ENCODE measurements at regions not wholly inside any gene's neighbourhood (a gene's known extent, or its start where the extent isn't known, plus 50 kb on each side); places are given as distances from the start of the nearest gene placed in this dataset.
"Not testable (repeated sequence)": the region's sequence is repeated elsewhere in the genome, so short reads cannot be mapped to it uniquely, and the experiment has no call there.

DNA sequence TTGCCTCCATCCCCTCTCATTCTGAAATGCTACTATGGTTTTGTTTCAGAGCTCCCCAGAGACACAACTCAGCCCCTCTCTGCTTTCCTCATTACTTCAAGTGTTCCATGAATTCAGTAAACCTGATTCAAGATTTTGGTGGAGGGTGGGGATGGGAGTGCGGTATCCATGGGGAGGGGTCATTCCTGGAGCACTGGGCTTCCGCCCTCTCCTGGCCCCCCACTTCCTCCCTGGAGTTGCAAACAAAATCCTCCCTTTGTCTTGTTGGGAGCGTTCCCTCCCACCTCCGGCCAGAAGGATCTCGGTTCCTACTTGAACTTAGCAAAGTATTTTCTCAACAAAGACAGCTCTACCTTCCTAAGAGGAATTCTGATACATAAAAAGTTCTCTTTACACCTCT, 71.8 kb upstream of the LTA4H start:
- Histone ChIP-seq H3K9me2 (ENCODE audit: insufficient read depth, low read length) (no peaks in the 10 kb centered on the region), H3K4me1 (ENCODE audit: insufficient read depth, low read length, poor library complexity, severe bottlenecking) (peaks cover 11% of the 10 kb centered on the region), H3K9me3 (ENCODE audit: low read length) (no peaks in the 10 kb centered on the region), H3K4me2 (ENCODE audit: low read length) (no peak overlapping the region), H3K36me3 (ENCODE audit: insufficient read depth, low read length) (no peaks in the 10 kb centered on the region), H2AFZ (ENCODE audit: low read length) (no peak overlapping the region), H4K20me1 (ENCODE audit: insufficient read depth, low read length) (no peaks in the 10 kb centered on the region), H3K4me3 (ENCODE audit: low read depth, low read length, poor library complexity, severe bottlenecking) (no peak overlapping the region), H3K27ac (ENCODE audit: low read depth, low read length, poor library complexity, severe bottlenecking) (no peak overlapping the region), H3K79me2 (ENCODE audit: insufficient read depth, low read depth, low read length) (no peaks in the 10 kb centered on the region)
- CTCF ChIA-PET (ENCODE audit: unreplicated experiment): no interaction called here
- no peak for DNase-seq (ENCODE audit: low spot score)
- no peak for TF ChIP-seq EZH2phosphoT487 (IDR thresholded peaks at IDR 0.05; ENCODE audit: borderline replicate concordance, low read depth, low read length)
- TF ChIP-seq, protein P1, sequence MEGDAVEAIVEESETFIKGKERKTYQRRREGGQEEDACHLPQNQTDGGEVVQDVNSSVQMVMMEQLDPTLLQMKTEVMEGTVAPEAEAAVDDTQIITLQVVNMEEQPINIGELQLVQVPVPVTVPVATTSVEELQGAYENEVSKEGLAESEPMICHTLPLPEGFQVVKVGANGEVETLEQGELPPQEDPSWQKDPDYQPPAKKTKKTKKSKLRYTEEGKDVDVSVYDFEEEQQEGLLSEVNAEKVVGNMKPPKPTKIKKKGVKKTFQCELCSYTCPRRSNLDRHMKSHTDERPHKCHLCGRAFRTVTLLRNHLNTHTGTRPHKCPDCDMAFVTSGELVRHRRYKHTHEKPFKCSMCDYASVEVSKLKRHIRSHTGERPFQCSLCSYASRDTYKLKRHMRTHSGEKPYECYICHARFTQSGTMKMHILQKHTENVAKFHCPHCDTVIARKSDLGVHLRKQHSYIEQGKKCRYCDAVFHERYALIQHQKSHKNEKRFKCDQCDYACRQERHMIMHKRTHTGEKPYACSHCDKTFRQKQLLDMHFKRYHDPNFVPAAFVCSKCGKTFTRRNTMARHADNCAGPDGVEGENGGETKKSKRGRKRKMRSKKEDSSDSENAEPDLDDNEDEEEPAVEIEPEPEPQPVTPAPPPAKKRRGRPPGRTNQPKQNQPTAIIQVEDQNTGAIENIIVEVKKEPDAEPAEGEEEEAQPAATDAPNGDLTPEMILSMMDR (conservative IDR thresholded peaks at IDR 0.05; ENCODE audit: low read length): no peak
- no TSS peak for BruUV-seq (replicated peaks)
- intact Hi-C loops (cut with micrococcal nuclease; ENCODE audit: unreplicated experiment): no loop called here
- POLR2A ChIA-PET: interaction anchor here (0.6 kb wide), 1 partner anchor 19 kb away, joined by 4 read pairs; no protein-coding TSS in a partner anchor

DNA sequence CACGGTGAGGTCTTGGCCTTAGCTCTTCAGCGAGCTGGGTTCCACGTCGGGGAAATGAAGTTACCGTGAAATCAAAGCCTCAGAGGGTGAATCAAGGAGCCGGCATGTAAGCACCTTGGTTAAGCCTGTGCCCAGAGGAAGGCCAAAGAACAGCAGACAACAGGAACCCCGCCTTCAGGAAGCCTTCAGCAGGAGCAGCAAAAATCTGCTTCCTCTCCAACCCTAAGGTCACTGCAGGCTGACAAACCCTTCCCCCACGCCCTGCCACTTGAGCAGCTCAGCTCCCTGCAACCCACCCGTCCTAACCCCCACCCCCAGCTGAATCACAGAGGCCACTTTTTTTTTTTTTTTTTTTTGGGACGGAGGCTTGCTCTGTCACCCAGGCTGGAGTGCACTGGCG, 72.9 kb upstream of the LTA4H start:
- Histone ChIP-seq H3K4me3 (ENCODE audit: low read depth, low read length, poor library complexity, severe bottlenecking) (no peak overlapping the region), H4K20me1 (ENCODE audit: insufficient read depth, low read length) (no peaks in the 10 kb centered on the region), H3K4me2 (ENCODE audit: low read length) (no peak overlapping the region), H3K36me3 (ENCODE audit: insufficient read depth, low read length) (no peaks in the 10 kb centered on the region), H3K27ac (ENCODE audit: low read depth, low read length, poor library complexity, severe bottlenecking) (no peak overlapping the region), H3K9me3 (ENCODE audit: low read length) (no peaks in the 10 kb centered on the region), H3K9me2 (ENCODE audit: insufficient read depth, low read length) (no peaks in the 10 kb centered on the region), H3K79me2 (ENCODE audit: insufficient read depth, low read depth, low read length) (no peaks in the 10 kb centered on the region), H2AFZ (ENCODE audit: low read length) (peak overlapping the region; percentile 64), H3K4me1 (ENCODE audit: insufficient read depth, low read length, poor library complexity, severe bottlenecking) (peaks cover 11% of the 10 kb centered on the region)
- TF ChIP-seq EZH2phosphoT487 (IDR thresholded peaks at IDR 0.05; ENCODE audit: borderline replicate concordance, low read depth, low read length): no peak
- TF ChIP-seq, protein P1 (conservative IDR thresholded peaks at IDR 0.05; ENCODE audit: low read length): no peak
- POLR2A ChIA-PET: interaction anchor here (0.6 kb wide), 1 partner anchor 10 kb away, joined by 4 read pairs; no protein-coding TSS in a partner anchor
- intact Hi-C loops (cut with micrococcal nuclease; ENCODE audit: unreplicated experiment): no loop called here
- DNase-seq (ENCODE audit: low spot score): peak; percentile 33
- CTCF ChIA-PET (ENCODE audit: unreplicated experiment): interaction anchor here (0.7 kb wide), 1 partner anchor 47 kb away, joined by 4 read pairs; no protein-coding TSS in a partner anchor
- BruUV-seq (replicated peaks): no TSS peak

DNA sequence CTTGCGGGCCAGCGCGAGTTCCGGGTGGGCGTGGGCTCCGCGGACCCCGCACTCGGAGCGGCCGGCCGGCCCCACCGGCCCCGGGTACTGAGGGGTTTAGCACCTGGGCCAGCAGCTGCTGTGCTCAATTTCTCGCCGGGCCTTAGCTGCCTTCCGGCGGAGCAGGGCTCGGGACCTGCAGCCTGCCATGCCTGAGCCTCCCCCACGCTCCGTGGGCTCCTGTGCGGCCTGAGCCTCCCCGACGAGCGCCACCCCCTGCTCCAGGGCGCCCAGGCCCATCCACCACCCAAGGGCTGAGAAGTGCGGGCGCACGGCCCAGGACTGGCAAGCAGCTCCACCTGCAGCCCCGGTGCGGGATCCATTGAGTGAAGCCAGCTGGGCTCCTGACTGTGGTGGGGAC, 73.6 kb upstream of the LTA4H start:
- H3K36me3 ChIP-seq (ENCODE audit: insufficient read depth, low read length); H3K27ac ChIP-seq (ENCODE audit: low read depth, low read length, poor library complexity, severe bottlenecking); H4K20me1 ChIP-seq (ENCODE audit: insufficient read depth, low read length); H2AFZ ChIP-seq (ENCODE audit: low read length); BruUV-seq (replicated peaks); intact Hi-C loops (cut with micrococcal nuclease; ENCODE audit: unreplicated experiment); H3K4me2 ChIP-seq (ENCODE audit: low read length); H3K9me3 ChIP-seq (ENCODE audit: low read length); DNase-seq (ENCODE audit: low spot score); H3K79me2 ChIP-seq (ENCODE audit: insufficient read depth, low read depth, low read length); H3K9me2 ChIP-seq (ENCODE audit: insufficient read depth, low read length); H3K4me3 ChIP-seq (ENCODE audit: low read depth, low read length, poor library complexity, severe bottlenecking): not testable (repeated sequence)
- peaks cover 11% of the 10 kb centered on the region for H3K4me1 ChIP-seq (ENCODE audit: insufficient read depth, low read length, poor library complexity, severe bottlenecking)
- POLR2A ChIA-PET: interaction anchor here (0.6 kb wide), 2 partner anchors 16 to 22 kb away, joined by 3 to 4 read pairs; no protein-coding TSS in a partner anchor
- CTCF ChIA-PET (ENCODE audit: unreplicated experiment): interaction anchor here (0.6 kb wide), 1 partner anchor 1461 kb away, joined by 3 read pairs; no protein-coding TSS in a partner anchor

All from OCI-LY7 (cell line).